ENCODE measurements at regions not wholly inside any gene's neighbourhood (a gene's known extent, or its start where the extent isn't known, plus 50 kb on each side); places are given as distances from the start of the nearest gene placed in this dataset.

GRCh38 chr5:2869471-2869870 is 118.0 kb upstream of the IRX2 start:
- ChIA-PET POLR2A (no interaction called here), CTCF (no interaction called here), SMC1A (ENCODE audit: uncharacterized antibody, unreplicated experiment) (no interaction called here), RAD21 (ENCODE audit: unreplicated experiment) (no interaction called here)
- H3K4me1 ChIP-seq (ENCODE audit: control insufficient read depth, insufficient read depth, low read length): no peaks in the 10 kb centered on the region
- in situ Hi-C loops (cut with MboI) (no loop called here), intact Hi-C loops (cut with micrococcal nuclease; ENCODE audit: unreplicated experiment) (no loop called here)
- ATAC-seq: no peak
- no peak for DNase-seq (ENCODE audit: low read depth, low spot score)
- TF ChIP-seq TBL1XR1 (IDR thresholded peaks at IDR 0.05; ENCODE audit: low read depth, low read length): no peak
- no peak for TF ChIP-seq ZNF384 (IDR thresholded peaks at IDR 0.05; ENCODE audit: borderline replicate concordance, low read depth, low read length)
- TF ChIP-seq CREB1 (IDR thresholded peaks at IDR 0.05; ENCODE audit: low read depth): no peak
- TF ChIP-seq CHD2 (IDR thresholded peaks at IDR 0.05; ENCODE audit: borderline replicate concordance, low read depth, low read length): no peak
- no peak for TF ChIP-seq IRF4 (IDR thresholded peaks at IDR 0.05; ENCODE audit: low read depth, low read length)
- TF ChIP-seq FOXK2 (IDR thresholded peaks at IDR 0.05): no peak
- TF ChIP-seq HDGF (IDR thresholded peaks at IDR 0.05): no peak
- no peak for TF ChIP-seq ASH2L (IDR thresholded peaks at IDR 0.05; ENCODE audit: borderline replicate concordance, low read depth)
- TF ChIP-seq MXI1 (IDR thresholded peaks at IDR 0.05; ENCODE audit: low read depth, low read length): no peak
- TF ChIP-seq RFX5 (IDR thresholded peaks at IDR 0.05; ENCODE audit: low read depth, low read length): no peak
- FAIRE-seq: no peak
- no peak overlapping the region for H3K9ac ChIP-seq (ENCODE audit: control insufficient read depth, insufficient read depth, low read length)
- 7% methylated on average over 6 of the region's 6 CpGs for WGBS (ENCODE audit: insufficient coverage, insufficient replicate concordance, low lambda C conversion rate, missing lambda C conversion rate)
- H3K27me3 ChIP-seq (replicated peaks in 1 of 2; ENCODE audit: control insufficient read depth in 2 of 2, insufficient read depth in 2 of 2, low read length in 1 of 2): no peaks in the 10 kb centered on the region
- H3K4me3 ChIP-seq: no peak overlapping the region
- H2AFZ ChIP-seq (ENCODE audit: control insufficient read depth, low read depth, low read length): no peak overlapping the region
- H3K79me2 ChIP-seq (ENCODE audit: control insufficient read depth, insufficient read depth, low read length): no peaks in the 10 kb centered on the region
- no peak overlapping the region for H3K27ac ChIP-seq (ENCODE audit: control insufficient read depth, insufficient read depth)
- no TSS peak for BruUV-seq (replicated peaks)
- H4K20me1 ChIP-seq (ENCODE audit: control insufficient read depth, insufficient read depth): no peaks in the 10 kb centered on the region
- no peaks in the 10 kb centered on the region; the same call in 2 of the 3 replicates for H3K9me3 ChIP-seq (replicated peaks; ENCODE audit: control insufficient read depth, insufficient read depth, low read length)
- H3K4me2 ChIP-seq (ENCODE audit: control insufficient read depth, insufficient read depth): no peak overlapping the region
- no peaks in the 10 kb centered on the region for H3K36me3 ChIP-seq (ENCODE audit: control insufficient read depth in 2 of 2, insufficient read depth in 2 of 2, low read length in 1 of 2)

- no peak overlapping the region for H2AFZ ChIP-seq (ENCODE audit: control insufficient read depth, low read depth, low read length)
- no TSS peak for BruUV-seq (replicated peaks)
- H3K36me3 ChIP-seq (ENCODE audit: control insufficient read depth in 2 of 2, insufficient read depth in 2 of 2, low read length in 1 of 2): no peaks in the 10 kb centered on the region
- POLR2A ChIA-PET: no interaction called here
- no peak overlapping the region for H3K9ac ChIP-seq (ENCODE audit: control insufficient read depth, insufficient read depth, low read length)
- ATAC-seq: no peak
- H3K27me3 ChIP-seq (replicated peaks in 1 of 2; ENCODE audit: control insufficient read depth in 2 of 2, insufficient read depth in 2 of 2, low read length in 1 of 2): no peaks in the 10 kb centered on the region
- RAD21 ChIA-PET (ENCODE audit: unreplicated experiment): no interaction called here
- no peak overlapping the region for H3K27ac ChIP-seq (ENCODE audit: control insufficient read depth, insufficient read depth)
- CTCF ChIA-PET: no interaction called here
- H3K4me2 ChIP-seq (ENCODE audit: control insufficient read depth, insufficient read depth): no peak overlapping the region
- no peak for DNase-seq (ENCODE audit: low read depth, low spot score)
- no peak for FAIRE-seq
- no peaks in the 10 kb centered on the region; the same call in 2 of the 3 replicates for H3K9me3 ChIP-seq (replicated peaks; ENCODE audit: control insufficient read depth, insufficient read depth, low read length)
- in situ Hi-C loops (cut with MboI) (no loop called here), intact Hi-C loops (cut with micrococcal nuclease; ENCODE audit: unreplicated experiment) (no loop called here)
- no peaks in the 10 kb centered on the region for H4K20me1 ChIP-seq (ENCODE audit: control insufficient read depth, insufficient read depth)
- H3K79me2 ChIP-seq (ENCODE audit: control insufficient read depth, insufficient read depth, low read length): no peaks in the 10 kb centered on the region
- SMC1A ChIA-PET (ENCODE audit: uncharacterized antibody, unreplicated experiment): no interaction called here
- no peaks in the 10 kb centered on the region for H3K4me1 ChIP-seq (ENCODE audit: control insufficient read depth, insufficient read depth, low read length)
- H3K4me3 ChIP-seq: no peak overlapping the region
- WGBS (ENCODE audit: insufficient coverage, insufficient replicate concordance, low lambda C conversion rate, missing lambda C conversion rate): 29% methylated on average over 14 of the region's 14 CpGs
- TF ChIP-seq ZNF592 (IDR thresholded peaks at IDR 0.05) (no peak), CREM (IDR thresholded peaks at IDR 0.05; ENCODE audit: low read depth) (no peak), CREB1 (IDR thresholded peaks at IDR 0.05; ENCODE audit: low read depth) (no peak), POLR2A (IDR thresholded peaks at IDR 0.05; ENCODE audit: low read depth, low read length) (no peak), EGR1 (IDR thresholded peaks at IDR 0.05; ENCODE audit: borderline replicate concordance in 1 of 2, low read depth in 2 of 2, low read length in 2 of 2) (no peak), YBX1 (IDR thresholded peaks at IDR 0.05) (no peak), LARP7 (IDR thresholded peaks at IDR 0.05) (no peak), KAT2A (conservative IDR thresholded peaks at IDR 0.05; ENCODE audit: control insufficient read depth, low read depth, low read length) (no peak), FOS (IDR thresholded peaks at IDR 0.05; ENCODE audit: borderline replicate concordance, extremely low read depth, insufficient read length) (no peak)
Measured at GRCh38 chr5:2867373-2867933, 116.0 kb upstream of the IRX2 start.
